Breast epithelium (tissue), 3 donors: ENCODE measurements at regions not wholly inside any gene's neighbourhood (a gene's known extent, or its start where the extent isn't known, plus 50 kb on each side); places are given as distances from the start of the nearest gene placed in this dataset.

ENCODE experiments used
- POLR2A ChIP-seq: fragments of 450-650 bp; IDR thresholded peaks from one replicate; pipeline ENCODE4 v1.6.1; 2016; ENCODE audit warnings: antibody characterized with exemption, mild to moderate bottlenecking, moderate library complexity
- POLR2AphosphoS5 ChIP-seq, 3 donors: sonication (generic); formaldehyde crosslinking; IDR thresholded peaks; one replicate each; pipeline ENCODE4 v1.6.1; 2017; ENCODE audit warnings: antibody characterized with exemption in 3 of 3
- TF ChIP-seq, protein P1 (sequence below), 3 donors: fragments of 450-650 bp; IDR thresholded peaks; one replicate each; pipeline ENCODE4 v1.5.1; 2016 to 2017; ENCODE audit warnings: antibody characterized with exemption in 3 of 3, mild to moderate bottlenecking in 3 of 3, moderate library complexity in 3 of 3

DNA sequence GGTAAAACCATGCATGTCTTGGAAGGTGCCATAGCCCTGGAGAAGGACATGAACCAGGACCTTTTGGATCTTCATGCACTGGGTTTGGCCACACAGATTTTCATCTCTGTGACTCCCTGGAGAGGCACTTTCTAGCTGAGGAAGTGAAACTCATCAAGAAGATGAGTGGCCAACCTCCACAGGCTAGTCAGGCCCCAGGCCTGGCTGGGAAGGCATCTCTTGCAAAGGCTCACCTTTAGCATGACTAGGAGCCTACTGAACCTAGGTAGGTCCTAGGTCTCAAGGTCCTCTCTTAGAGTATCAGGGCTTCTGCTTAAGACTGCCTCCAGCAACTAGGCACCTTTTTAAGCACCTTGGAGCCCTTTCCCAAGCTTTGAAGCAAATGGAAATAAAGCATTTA lies 1448.7 kb upstream of the ACO1 start:
- no peak for TF ChIP-seq POLR2A
- TF ChIP-seq, protein P1, sequence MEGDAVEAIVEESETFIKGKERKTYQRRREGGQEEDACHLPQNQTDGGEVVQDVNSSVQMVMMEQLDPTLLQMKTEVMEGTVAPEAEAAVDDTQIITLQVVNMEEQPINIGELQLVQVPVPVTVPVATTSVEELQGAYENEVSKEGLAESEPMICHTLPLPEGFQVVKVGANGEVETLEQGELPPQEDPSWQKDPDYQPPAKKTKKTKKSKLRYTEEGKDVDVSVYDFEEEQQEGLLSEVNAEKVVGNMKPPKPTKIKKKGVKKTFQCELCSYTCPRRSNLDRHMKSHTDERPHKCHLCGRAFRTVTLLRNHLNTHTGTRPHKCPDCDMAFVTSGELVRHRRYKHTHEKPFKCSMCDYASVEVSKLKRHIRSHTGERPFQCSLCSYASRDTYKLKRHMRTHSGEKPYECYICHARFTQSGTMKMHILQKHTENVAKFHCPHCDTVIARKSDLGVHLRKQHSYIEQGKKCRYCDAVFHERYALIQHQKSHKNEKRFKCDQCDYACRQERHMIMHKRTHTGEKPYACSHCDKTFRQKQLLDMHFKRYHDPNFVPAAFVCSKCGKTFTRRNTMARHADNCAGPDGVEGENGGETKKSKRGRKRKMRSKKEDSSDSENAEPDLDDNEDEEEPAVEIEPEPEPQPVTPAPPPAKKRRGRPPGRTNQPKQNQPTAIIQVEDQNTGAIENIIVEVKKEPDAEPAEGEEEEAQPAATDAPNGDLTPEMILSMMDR (IDR thresholded peaks at IDR 0.05): no peak
- no peak for TF ChIP-seq POLR2AphosphoS5 (IDR thresholded peaks at IDR 0.05)
